ENCODE measurements at regions not wholly inside any gene's neighbourhood (a gene's known extent, or its start where the extent isn't known, plus 50 kb on each side); places are given as distances from the start of the nearest gene placed in this dataset.

GRCh38 chr7:42674541-42674940 lies 237.3 kb downstream of the C7orf25 start:
- H3K9me3 ChIP-seq (ENCODE audit: insufficient read depth, low read depth, low read length), result no peaks in the 10 kb centered on the region
- no peaks in the 10 kb centered on the region for H3K27me3 ChIP-seq (ENCODE audit: insufficient read depth, low read length)

GRCh38 chr7:42673951-42674350 lies 237.9 kb downstream of the C7orf25 start:
- H3K36me3 ChIP-seq (ENCODE audit: insufficient read depth, low read length), result no peaks in the 10 kb centered on the region
- H3K9ac ChIP-seq (ENCODE audit: low read depth, low read length), result no peak overlapping the region
- no peak overlapping the region for H3K27ac ChIP-seq (ENCODE audit: low read depth, low read length)
- H3K9me3 ChIP-seq (ENCODE audit: insufficient read depth, low read depth, low read length), result no peaks in the 10 kb centered on the region
- H3K27me3 ChIP-seq (ENCODE audit: insufficient read depth, low read length), result no peaks in the 10 kb centered on the region
- no peak overlapping the region for H3K4me3 ChIP-seq (ENCODE audit: low read length)
- no peaks in the 10 kb centered on the region for H3K4me1 ChIP-seq (ENCODE audit: insufficient read depth, low read length)
- WGBS, result 78% methylated on average over 5 of the region's 6 CpGs

More at GRCh38 chr7:42674541-42674940, 237.3 kb downstream of the C7orf25 start:
- H3K27ac ChIP-seq (ENCODE audit: low read depth, low read length), result no peak overlapping the region
- H3K36me3 ChIP-seq (ENCODE audit: insufficient read depth, low read length), result no peaks in the 10 kb centered on the region
- H3K4me1 ChIP-seq (ENCODE audit: insufficient read depth, low read length), result no peaks in the 10 kb centered on the region
- no peak overlapping the region for H3K4me3 ChIP-seq (ENCODE audit: low read length)
- H3K9ac ChIP-seq (ENCODE audit: low read depth, low read length), result no peak overlapping the region

GRCh38 chr7:42672339-42672999 lies 239.4 kb downstream of the C7orf25 start:
- Histone ChIP-seq H3K27ac (ENCODE audit: low read depth, low read length) (no peak overlapping the region), H3K4me1 (ENCODE audit: insufficient read depth, low read length) (no peaks in the 10 kb centered on the region), H3K4me3 (ENCODE audit: low read length) (no peak overlapping the region), H3K27me3 (ENCODE audit: insufficient read depth, low read length) (no peaks in the 10 kb centered on the region), H3K36me3 (ENCODE audit: insufficient read depth, low read length) (no peaks in the 10 kb centered on the region), H3K9ac (ENCODE audit: low read depth, low read length) (no peak overlapping the region), H3K9me3 (ENCODE audit: insufficient read depth, low read depth, low read length) (peaks cover 2% of the 10 kb centered on the region)
- 81% methylated on average over 2 of the region's 2 CpGs for WGBS

GRCh38 chr7:42671627-42672026 lies 240.2 kb downstream of the C7orf25 start:
- 100% methylated on average over 1 of the region's 1 CpG for WGBS
- Histone ChIP-seq H3K9ac (ENCODE audit: low read depth, low read length) (no peak overlapping the region), H3K4me1 (ENCODE audit: insufficient read depth, low read length) (no peaks in the 10 kb centered on the region), H3K27ac (ENCODE audit: low read depth, low read length) (no peak overlapping the region), H3K36me3 (ENCODE audit: insufficient read depth, low read length) (no peaks in the 10 kb centered on the region), H3K9me3 (ENCODE audit: insufficient read depth, low read depth, low read length) (peaks cover 11% of the 10 kb centered on the region), H3K27me3 (ENCODE audit: insufficient read depth, low read length) (no peaks in the 10 kb centered on the region), H3K4me3 (ENCODE audit: low read length) (no peak overlapping the region)

GRCh38 chr7:42666994-42667393 lies 244.9 kb downstream of the C7orf25 start:
- H3K27me3 ChIP-seq (ENCODE audit: insufficient read depth, low read length), result no peaks in the 10 kb centered on the region
- peaks cover 26% of the 10 kb centered on the region for H3K9me3 ChIP-seq (ENCODE audit: insufficient read depth, low read depth, low read length)
- H3K4me3 ChIP-seq (ENCODE audit: low read length), result no peak overlapping the region
- H3K27ac ChIP-seq (ENCODE audit: low read depth, low read length), result no peak overlapping the region
- WGBS, result 60% methylated on average over 3 of the region's 3 CpGs
- H3K9ac ChIP-seq (ENCODE audit: low read depth, low read length), result no peak overlapping the region
- no peaks in the 10 kb centered on the region for H3K36me3 ChIP-seq (ENCODE audit: insufficient read depth, low read length)
- no peaks in the 10 kb centered on the region for H3K4me1 ChIP-seq (ENCODE audit: insufficient read depth, low read length)

GRCh38 chr7:42662862-42663261 lies 249.0 kb downstream of the C7orf25 start:
- 96% methylated on average over 1 of the region's 1 CpG for WGBS
- Histone ChIP-seq H3K9me3 (ENCODE audit: insufficient read depth, low read depth, low read length) (peaks cover 34% of the 10 kb centered on the region), H3K27me3 (ENCODE audit: insufficient read depth, low read length) (no peaks in the 10 kb centered on the region), H3K4me3 (ENCODE audit: low read length) (no peak overlapping the region), H3K4me1 (ENCODE audit: insufficient read depth, low read length) (no peaks in the 10 kb centered on the region), H3K9ac (ENCODE audit: low read depth, low read length) (no peak overlapping the region), H3K36me3 (ENCODE audit: insufficient read depth, low read length) (no peaks in the 10 kb centered on the region), H3K27ac (ENCODE audit: low read depth, low read length) (no peak overlapping the region)

- H3K4me3 ChIP-seq (ENCODE audit: low read length), result no peak overlapping the region
- 90% methylated on average over 2 of the region's 2 CpGs for WGBS
- no peaks in the 10 kb centered on the region for H3K27me3 ChIP-seq (ENCODE audit: insufficient read depth, low read length)
- no peaks in the 10 kb centered on the region for H3K36me3 ChIP-seq (ENCODE audit: insufficient read depth, low read length)
- no peaks in the 10 kb centered on the region for H3K4me1 ChIP-seq (ENCODE audit: insufficient read depth, low read length)
- no peak overlapping the region for H3K27ac ChIP-seq (ENCODE audit: low read depth, low read length)
- no peak overlapping the region for H3K9ac ChIP-seq (ENCODE audit: low read depth, low read length)
- H3K9me3 ChIP-seq (ENCODE audit: insufficient read depth, low read depth, low read length), result peaks cover 21% of the 10 kb centered on the region
Observed at GRCh38 chr7:42661312-42661711, 250.6 kb downstream of the C7orf25 start.

GRCh38 chr7:42650701-42651100 lies 261.2 kb downstream of the C7orf25 start:
- Histone ChIP-seq H3K27me3 (ENCODE audit: insufficient read depth, low read length) (no peaks in the 10 kb centered on the region), H3K9me3 (ENCODE audit: insufficient read depth, low read depth, low read length) (peaks cover 4% of the 10 kb centered on the region; the same call in 1 of the 2 replicates), H3K4me1 (ENCODE audit: insufficient read depth, low read length) (no peaks in the 10 kb centered on the region), H3K9ac (ENCODE audit: low read depth, low read length) (no peak overlapping the region), H3K36me3 (ENCODE audit: insufficient read depth, low read length) (no peaks in the 10 kb centered on the region), H3K27ac (ENCODE audit: low read depth, low read length) (no peak overlapping the region), H3K4me3 (ENCODE audit: low read length) (no peak overlapping the region)
- 0% methylated on average over 1 of the region's 1 CpG for WGBS

- 92% methylated on average over 6 of the region's 6 CpGs for WGBS
- Histone ChIP-seq H3K27ac (ENCODE audit: low read depth, low read length) (no peak overlapping the region), H3K9me3 (ENCODE audit: insufficient read depth, low read depth, low read length) (peaks cover 4% of the 10 kb centered on the region; the same call in 1 of the 2 replicates), H3K36me3 (ENCODE audit: insufficient read depth, low read length) (no peaks in the 10 kb centered on the region), H3K9ac (ENCODE audit: low read depth, low read length) (no peak overlapping the region), H3K4me3 (ENCODE audit: low read length) (no peak overlapping the region), H3K4me1 (ENCODE audit: insufficient read depth, low read length) (no peaks in the 10 kb centered on the region), H3K27me3 (ENCODE audit: insufficient read depth, low read length) (no peaks in the 10 kb centered on the region)
Observed at GRCh38 chr7:42650171-42650570, 261.7 kb downstream of the C7orf25 start.

- Histone ChIP-seq H3K9ac (ENCODE audit: low read depth, low read length) (no peak overlapping the region), H3K36me3 (ENCODE audit: insufficient read depth, low read length) (no peaks in the 10 kb centered on the region), H3K27me3 (ENCODE audit: insufficient read depth, low read length) (no peaks in the 10 kb centered on the region), H3K9me3 (ENCODE audit: insufficient read depth, low read depth, low read length) (peaks cover 15% of the 10 kb centered on the region), H3K4me1 (ENCODE audit: insufficient read depth, low read length) (no peaks in the 10 kb centered on the region), H3K4me3 (ENCODE audit: low read length) (no peak overlapping the region), H3K27ac (ENCODE audit: low read depth, low read length) (no peak overlapping the region)
- 97% methylated on average over 3 of the region's 3 CpGs for WGBS
Observed at GRCh38 chr7:42645906-42646305, 266.0 kb downstream of the C7orf25 start.

GRCh38 chr7:42642699-42643098 lies 269.2 kb downstream of the C7orf25 start:
- Histone ChIP-seq H3K9me3 (ENCODE audit: insufficient read depth, low read depth, low read length) (peaks cover 15% of the 10 kb centered on the region), H3K4me3 (ENCODE audit: low read length) (no peak overlapping the region), H3K9ac (ENCODE audit: low read depth, low read length) (no peak overlapping the region), H3K27me3 (ENCODE audit: insufficient read depth, low read length) (no peaks in the 10 kb centered on the region), H3K4me1 (ENCODE audit: insufficient read depth, low read length) (no peaks in the 10 kb centered on the region), H3K36me3 (ENCODE audit: insufficient read depth, low read length) (no peaks in the 10 kb centered on the region), H3K27ac (ENCODE audit: low read depth, low read length) (no peak overlapping the region)

GRCh38 chr7:42639930-42640329 lies 271.9 kb downstream of the C7orf25 start:
- Histone ChIP-seq H3K27ac (ENCODE audit: low read depth, low read length) (no peak overlapping the region), H3K27me3 (ENCODE audit: insufficient read depth, low read length) (no peaks in the 10 kb centered on the region), H3K9me3 (ENCODE audit: insufficient read depth, low read depth, low read length) (peaks cover 15% of the 10 kb centered on the region), H3K4me3 (ENCODE audit: low read length) (no peak overlapping the region), H3K4me1 (ENCODE audit: insufficient read depth, low read length) (no peaks in the 10 kb centered on the region), H3K9ac (ENCODE audit: low read depth, low read length) (no peak overlapping the region), H3K36me3 (ENCODE audit: insufficient read depth, low read length) (no peaks in the 10 kb centered on the region)
- 94% methylated on average over 5 of the region's 5 CpGs for WGBS

All from HUES64 (cell line).